Prostate gland (tissue), 2 donors: ENCODE measurements at regions not wholly inside any gene's neighbourhood (a gene's known extent, or its start where the extent isn't known, plus 50 kb on each side); places are given as distances from the start of the nearest gene placed in this dataset.

Experiments
- POLR2A ChIP-seq: fragments of 450-650 bp; IDR thresholded peaks from one replicate; pipeline ENCODE4 v1.6.1; 2016; ENCODE audit warnings: antibody characterized with exemption, mild to moderate bottlenecking
- TF ChIP-seq, protein P1 (sequence below), 4 experiments: fragments of 200-600 bp in 2 of 4; fragments of 450-650 bp in 2 of 4; sonication (generic) in 2 of 4; IDR thresholded peaks; 1 replicate in 3 of 4; 2 replicates in 1 of 4; pipeline ENCODE4 v1.5.1; 2016 to 2019; ENCODE audit warnings: antibody characterized with exemption in 4 of 4, mild to moderate bottlenecking in 2 of 4, moderate library complexity in 2 of 4

DNA sequence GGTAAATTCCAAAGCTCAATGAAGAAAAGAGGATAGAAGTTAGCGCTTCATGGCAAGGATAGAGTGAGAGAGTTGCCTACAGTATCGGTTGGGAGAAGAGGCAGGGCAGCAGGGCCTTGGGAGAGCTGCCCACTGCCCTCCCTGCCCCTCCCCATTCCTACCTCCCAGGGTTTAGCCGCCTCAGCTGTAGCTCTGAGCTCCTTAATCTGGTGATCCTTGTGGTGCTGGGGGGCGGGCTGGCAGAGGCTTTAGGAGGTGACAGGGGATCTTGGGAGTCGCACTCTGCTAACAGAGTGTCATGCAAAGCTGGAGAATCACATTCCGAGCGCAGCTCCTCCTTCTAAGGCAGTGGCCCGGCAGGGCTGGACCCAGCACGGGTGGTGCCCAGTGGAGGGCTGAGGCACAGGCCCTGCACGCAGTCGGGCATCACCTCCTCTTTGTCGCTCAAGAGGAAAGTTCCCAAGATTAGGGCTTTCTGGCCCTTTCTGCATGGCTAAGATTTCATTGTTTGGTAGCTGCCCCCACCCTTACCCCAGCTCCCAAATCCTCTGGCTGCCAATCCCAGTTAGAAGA, 57.1 kb upstream of the POLG start:
- TF ChIP-seq, protein P1, sequence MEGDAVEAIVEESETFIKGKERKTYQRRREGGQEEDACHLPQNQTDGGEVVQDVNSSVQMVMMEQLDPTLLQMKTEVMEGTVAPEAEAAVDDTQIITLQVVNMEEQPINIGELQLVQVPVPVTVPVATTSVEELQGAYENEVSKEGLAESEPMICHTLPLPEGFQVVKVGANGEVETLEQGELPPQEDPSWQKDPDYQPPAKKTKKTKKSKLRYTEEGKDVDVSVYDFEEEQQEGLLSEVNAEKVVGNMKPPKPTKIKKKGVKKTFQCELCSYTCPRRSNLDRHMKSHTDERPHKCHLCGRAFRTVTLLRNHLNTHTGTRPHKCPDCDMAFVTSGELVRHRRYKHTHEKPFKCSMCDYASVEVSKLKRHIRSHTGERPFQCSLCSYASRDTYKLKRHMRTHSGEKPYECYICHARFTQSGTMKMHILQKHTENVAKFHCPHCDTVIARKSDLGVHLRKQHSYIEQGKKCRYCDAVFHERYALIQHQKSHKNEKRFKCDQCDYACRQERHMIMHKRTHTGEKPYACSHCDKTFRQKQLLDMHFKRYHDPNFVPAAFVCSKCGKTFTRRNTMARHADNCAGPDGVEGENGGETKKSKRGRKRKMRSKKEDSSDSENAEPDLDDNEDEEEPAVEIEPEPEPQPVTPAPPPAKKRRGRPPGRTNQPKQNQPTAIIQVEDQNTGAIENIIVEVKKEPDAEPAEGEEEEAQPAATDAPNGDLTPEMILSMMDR (IDR thresholded peaks at IDR 0.05): no peak
- no peak for TF ChIP-seq POLR2A
